IPS DF 4.7 (cell line): ENCODE measurements at regions not wholly inside any gene's neighbourhood (a gene's known extent, or its start where the extent isn't known, plus 50 kb on each side); places are given as distances from the start of the nearest gene placed in this dataset.
"Not testable (repeated sequence)": the region's sequence is repeated elsewhere in the genome, so short reads cannot be mapped to it uniquely, and the experiment has no call there.

Source experiments
- DNase-seq: peaks from one replicate; pipeline ENCODE4 v3.0.0-alpha.2; 2013; ENCODE audit warnings: low spot score; ENCODE audit errors: extremely low read depth

DNA sequence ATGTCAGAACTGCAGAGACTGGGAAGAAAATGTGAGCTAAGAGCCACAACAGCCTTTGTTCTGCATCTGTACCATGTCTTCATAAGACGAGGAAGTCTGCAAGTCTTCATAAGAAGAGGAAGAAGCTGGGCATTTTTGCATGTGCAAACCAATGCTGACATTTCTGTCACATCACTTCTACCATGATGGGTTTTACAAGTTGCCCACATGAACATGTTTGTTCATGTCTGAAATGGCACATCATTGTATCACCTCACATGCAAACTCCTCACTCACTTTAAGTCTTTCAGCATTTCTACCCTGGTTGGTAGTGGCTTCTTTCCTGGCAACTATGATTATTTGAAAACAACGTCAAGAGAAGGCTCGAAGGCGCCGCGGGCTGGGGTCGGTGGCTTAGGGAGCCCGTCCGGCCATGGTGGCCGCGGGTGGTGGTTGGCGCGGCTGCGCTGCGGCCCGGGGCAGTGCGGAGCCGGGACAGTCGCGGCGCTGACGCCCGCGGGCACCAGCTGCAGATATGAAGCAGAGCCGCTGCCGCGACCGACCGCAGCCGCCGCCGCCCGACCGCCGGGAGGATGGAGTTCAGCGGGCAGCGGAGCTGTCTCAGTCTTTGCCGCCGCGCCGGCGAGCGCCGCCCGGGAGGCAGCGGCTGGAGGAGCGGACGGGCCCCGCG lies 433.1 kb upstream of the WWC1 start:
- DNase-seq, result not testable (repeated sequence)

DNA sequence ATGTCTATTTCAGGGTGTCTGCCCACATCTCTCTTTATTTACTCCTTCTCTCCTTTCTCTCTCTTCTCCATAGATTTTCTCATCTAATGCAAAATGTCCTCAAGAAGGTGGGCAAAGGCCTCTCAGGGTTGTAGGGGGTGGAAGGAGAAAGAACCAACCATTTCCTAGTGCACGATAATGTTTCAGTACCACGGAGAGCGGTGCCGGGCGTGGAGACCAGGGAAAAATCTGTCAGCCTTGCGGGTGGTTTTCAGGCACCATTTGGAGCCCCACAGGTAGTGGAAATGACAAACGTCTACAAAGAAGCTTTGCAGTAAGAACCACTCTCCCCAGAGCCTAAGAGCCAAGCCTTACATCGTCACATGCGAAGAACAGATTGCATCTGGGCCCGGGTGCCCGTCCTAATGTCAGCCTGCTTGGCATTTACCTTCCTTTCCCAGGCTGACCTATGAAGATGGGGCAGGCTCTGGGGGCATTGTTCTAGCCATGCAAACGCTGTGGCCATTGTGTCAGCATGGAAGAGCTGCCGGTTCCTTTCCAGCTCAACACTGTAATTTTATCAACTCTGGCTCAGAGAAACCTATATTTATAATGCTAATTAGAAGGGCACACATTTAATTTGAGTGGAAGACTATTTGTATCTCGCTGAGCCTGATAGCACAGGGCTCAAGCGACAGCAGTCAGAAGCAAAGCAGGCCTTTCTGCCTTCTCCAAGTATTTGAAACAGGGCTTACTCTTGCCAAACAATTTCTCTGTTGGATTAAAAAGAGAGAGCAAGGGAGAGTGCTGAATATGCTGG lies 430.1 kb upstream of the WWC1 start:
- no peak for DNase-seq

DNA sequence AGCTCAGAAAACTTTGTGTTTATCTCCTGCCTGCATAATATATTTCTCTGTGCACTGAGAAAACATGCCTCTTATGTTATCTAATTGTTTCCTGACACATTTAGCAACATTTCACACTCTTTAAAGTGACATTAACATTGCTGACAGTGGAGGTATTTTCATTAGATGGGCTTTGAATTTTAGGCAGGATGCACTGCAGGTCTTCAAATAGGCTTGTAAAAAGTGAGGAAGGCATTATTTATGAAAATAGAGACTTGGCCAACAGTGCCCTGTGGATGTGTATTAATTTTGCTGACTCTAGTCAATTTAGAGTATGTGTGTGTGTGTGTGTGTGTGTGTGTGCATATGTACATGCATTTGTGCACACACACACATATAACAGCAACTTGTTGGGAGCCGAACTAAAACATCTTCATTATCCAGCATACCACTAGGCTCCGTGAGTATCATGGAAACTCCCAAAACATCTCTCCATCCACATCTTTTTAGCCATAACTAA lies 429.5 kb upstream of the WWC1 start:
- DNase-seq, result no peak

DNA sequence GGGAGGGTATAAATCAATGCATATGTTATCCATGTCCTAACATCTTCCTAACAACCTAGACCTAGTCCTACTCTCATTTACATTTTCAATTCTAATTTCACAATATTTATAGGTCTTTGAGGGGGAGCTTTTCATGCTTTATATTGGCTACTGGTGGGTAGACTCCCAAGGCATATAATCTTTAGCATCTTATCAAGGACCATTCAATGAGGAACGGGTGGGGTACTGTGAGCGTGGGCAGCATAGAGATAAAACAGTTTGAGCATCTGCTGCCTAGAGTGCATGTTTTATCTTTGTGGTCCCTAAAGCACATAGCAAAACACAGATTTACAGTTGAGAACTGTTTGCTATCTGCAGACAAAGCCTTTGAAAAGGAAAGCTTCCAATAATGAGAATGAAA lies 427.6 kb upstream of the WWC1 start:
- no peak for DNase-seq

DNA sequence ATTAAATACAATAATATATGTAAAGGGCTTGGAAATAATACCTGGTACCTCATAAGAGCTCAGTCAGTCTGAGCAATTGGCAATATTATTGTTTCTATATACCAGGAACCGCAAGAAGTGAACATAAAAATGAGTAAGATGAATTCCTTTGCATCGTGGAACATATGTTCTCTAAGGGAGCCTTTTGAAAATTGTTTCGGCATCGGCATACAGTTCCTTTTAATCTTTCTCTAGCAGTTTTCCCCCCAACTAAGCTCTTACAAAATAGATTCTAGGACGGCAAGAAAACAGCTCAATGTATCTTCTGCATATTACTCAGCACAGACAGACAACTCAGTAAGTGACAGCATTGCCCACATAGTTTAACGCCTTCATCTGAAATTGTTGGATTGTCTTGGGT lies 426.6 kb upstream of the WWC1 start:
- no peak for DNase-seq

DNA sequence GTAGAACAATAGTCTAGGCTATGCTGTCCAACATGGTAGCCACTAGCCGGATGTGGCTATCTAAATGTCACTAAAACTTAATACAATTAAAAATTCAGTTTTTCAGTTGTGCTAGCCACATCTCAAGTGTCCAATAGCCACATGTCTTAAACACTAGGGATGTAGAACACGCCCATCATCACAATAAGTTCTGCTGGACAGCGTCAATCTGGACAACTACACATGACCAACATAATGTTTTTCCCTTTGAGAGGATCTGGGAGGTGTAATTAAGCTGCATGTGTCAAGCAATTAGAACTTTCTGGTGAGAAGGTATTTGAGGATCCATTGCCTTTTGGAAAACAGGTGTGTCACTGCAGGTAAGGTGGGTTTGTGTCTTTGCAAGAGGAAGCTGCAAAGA lies 424.6 kb upstream of the WWC1 start:
- DNase-seq, result no peak

DNA sequence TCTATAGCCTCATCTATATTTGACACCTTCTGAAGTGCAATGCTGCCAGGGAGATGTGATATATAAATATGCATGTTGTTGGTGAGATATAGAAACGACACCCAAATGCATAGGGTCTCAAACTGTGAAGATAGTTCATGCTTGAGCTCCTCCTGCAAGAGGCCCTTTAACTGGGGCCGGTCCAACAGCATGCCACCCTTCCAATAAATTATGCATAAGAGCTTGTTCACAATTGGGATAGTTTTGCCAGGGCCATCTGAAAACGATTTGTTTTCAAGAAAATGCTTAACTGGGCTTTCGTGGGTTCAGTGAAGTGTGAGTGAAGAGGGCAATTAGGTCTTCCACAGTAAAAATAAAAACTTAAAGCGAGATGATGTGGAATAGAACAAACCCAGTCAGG lies 424.2 kb upstream of the WWC1 start:
- DNase-seq, result no peak

DNA sequence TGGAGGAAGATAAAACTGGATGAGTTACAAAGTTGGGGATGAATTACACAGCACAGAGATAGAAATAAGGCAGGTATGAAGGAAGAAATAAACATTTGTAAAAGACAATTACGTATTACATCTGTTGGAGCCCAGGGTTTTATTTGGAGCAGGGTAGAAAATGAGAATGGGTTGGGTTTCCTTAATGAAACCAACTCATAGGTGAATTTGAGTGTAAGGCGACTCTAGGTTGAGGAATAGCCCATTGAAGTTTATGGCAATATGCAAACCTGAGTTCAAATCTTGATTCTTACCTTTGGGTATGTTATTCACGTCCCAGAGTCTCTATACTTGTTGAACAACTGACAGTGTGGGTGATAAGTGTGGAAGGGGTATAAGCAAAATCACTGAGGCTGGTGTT lies 422.3 kb upstream of the WWC1 start:
- DNase-seq, result no peak

DNA sequence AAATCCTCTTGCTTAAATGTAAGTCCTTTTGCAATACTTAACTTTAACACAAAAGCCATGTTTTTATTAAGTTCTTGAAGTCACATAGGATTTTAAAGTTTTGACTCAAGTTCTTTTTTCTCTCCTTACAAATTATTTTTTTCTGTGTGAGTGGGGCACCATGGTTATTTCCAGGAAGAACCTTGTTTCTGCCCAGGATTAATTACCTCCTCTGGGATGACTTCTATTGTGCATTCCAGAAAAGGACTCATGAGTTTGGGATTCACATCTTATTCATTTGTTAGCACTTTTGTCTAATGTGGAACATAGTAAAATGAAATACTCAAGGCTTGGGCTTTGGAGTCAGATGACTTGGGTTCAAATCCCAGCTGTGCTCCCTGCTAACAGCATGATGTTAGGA lies 421.4 kb upstream of the WWC1 start:
- DNase-seq, result no peak

DNA sequence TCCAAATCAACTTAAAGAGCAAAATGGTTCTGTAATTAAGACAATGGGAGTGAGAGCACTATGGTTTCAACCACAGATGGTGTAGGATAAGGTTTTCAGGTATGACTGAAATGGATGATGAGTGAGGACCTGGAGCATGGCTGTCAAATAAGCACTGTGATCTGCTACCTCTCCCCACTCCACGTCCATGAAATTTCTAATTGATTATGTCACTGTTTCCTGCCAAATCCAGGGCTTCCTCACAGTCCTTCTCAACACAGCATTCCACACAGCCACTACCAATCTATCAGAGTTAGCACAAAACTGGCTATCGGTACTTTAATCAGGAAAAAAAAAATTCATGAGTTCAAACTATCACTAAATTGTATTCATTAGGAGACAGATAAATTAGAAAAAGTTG lies 420.4 kb upstream of the WWC1 start:
- no peak for DNase-seq

DNA sequence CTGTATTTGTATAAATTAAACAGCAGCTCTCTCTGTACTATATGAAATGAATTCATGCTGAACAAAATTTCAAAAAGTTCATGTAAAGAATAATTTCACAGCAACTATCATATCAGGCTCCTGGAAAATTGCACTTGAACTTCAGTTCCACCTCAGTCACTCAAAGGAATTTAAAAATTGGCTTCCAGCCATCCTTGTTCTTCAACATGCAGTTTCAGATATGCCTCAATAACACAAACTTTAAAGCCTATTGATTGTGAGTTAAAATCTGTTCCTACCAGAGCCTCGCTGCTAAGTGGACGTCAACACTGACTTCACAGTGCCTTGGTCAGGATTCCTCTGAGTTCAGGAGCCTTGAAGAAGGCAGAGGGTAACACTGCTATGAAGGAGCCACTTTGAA lies 418.7 kb upstream of the WWC1 start:
- no peak for DNase-seq

DNA sequence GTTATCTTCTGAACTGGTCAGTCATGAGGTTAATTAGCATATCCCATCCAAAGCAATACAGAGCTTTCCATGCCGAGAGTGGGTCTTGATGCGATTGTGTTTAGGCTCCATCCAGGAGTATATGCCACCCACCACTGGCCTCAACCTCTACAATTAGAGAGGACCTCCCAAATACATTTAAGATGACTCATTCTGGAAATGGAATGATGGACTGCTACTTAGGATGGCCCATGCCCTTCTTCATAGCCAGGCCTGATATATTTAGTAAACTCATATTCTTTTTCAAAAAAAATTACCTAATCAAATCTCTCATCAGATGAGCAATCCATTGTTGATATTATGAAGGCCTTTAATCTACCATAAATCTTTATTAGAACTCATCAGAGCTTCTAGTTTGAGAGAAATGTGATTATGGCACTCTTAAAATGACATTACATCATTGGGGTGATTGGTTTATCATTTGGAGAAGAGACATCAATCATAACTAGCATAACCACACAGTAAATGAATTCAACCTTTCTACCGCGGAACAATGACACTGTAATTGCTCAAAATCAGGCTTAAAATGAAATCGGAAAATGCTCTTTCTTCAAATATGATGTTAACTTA lies 414.2 kb upstream of the WWC1 start:
- DNase-seq, result no peak

DNA sequence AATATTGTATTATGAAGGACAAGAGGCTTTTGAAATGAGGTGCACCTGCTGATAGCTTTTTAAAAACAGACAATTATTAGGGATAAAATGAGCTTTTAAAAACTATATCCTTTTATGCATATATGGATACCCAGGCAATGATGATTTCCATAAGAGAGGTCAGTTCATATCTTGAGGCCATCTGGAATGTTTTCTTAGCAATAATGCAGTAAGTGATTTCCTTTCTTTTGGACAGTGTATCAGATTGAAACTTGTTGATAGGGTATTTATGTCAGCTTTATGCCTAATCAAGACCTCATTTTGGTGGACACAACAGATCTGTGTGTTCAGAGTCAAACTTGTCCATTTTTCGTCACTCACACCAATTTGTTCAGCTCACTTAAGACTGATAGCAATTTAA lies 413.5 kb upstream of the WWC1 start:
- no peak for DNase-seq

DNA sequence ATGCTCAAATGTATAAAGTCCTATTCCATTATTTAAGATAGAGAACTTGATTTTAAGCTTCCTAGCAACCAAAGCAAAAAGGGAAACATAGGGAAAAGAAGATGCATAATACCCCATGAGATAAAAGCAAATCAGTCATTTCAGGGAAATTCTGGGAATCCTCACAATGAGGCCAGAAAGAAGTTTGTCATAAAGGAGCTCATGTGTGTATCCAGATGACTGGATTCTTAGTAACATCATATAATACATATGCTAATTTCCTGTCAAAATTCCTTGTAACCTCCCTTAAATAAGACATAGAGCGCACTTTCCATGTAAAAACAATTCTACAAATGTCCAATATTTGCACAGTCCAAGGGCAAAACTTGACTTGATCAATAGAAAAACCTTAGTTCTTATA lies 411.0 kb upstream of the WWC1 start:
- no peak for DNase-seq

DNA sequence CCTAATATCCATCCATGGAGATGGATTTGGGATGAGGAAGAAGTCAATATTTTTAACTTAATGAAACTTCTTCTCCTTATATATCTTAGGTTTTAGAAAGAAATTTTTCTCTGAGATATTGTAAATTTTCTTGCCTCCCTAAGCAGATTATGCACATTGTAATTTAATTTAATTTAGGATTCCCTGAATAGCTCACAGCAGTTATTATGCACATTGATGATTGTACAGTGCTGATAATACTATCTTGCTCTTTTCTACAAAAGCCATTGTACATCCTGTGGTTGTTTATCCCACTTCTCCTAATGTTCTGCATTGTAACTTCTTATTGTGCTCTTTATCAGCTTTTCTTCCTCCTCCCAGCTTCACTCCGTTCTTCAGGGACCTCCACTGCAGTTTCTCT lies 410.4 kb upstream of the WWC1 start:
- no peak for DNase-seq

DNA sequence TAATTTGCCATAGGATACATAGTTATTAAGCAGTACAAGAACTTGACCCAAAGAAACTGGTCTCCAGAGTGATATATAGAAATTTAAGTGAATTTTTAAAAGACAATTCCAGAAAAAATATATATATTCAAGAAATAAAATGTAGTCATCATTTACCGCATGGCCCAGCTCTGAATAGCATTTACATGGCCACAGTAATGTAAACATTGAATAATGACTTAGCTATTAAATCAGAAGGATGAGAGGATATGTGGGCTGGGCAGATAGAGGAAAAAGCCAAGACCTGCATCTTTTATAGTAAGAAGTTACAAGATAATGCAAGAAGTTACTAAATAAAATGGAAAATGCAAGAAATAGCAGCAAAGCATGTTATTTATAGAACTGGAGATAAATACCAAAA lies 405.2 kb upstream of the WWC1 start:
- DNase-seq, result no peak

DNA sequence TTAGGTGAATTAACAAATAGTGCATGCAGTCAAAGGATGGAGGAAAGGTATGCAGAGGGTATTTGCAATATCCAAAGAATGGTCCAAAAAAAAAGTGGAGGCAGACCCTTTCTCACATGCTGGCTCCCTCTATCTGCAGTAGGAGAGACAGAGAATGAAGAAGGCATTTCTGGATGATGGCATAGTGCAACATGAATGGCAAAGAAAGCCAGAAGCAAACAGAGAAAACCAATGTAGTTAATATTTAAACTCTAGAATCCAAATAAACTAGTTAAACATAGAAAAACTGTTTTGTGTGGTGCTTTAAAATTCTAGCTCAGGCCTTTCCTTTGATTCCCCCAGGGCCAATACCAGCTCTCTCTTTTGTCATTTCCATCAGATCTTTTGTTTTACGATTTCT lies 403.1 kb upstream of the WWC1 start:
- no peak for DNase-seq

DNA sequence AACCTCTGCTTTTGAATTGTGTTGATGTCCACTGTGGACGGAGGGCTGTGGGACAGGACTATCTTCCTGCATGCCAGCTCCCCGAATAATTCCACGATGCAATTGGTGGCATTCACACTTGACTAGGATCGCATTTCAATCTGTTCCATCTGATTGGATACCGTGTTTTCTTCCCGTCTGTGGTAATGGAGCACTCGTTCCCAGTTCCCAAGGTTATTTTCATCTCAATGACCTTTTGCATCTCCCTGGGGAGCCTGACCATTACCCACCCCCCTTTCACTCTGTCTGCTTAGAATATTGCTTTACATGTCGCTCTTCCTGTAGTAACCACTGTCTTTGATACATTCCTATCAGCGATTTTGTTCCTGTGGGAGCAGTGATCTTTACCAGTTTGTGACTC lies 402.2 kb upstream of the WWC1 start:
- DNase-seq, result no peak

DNA sequence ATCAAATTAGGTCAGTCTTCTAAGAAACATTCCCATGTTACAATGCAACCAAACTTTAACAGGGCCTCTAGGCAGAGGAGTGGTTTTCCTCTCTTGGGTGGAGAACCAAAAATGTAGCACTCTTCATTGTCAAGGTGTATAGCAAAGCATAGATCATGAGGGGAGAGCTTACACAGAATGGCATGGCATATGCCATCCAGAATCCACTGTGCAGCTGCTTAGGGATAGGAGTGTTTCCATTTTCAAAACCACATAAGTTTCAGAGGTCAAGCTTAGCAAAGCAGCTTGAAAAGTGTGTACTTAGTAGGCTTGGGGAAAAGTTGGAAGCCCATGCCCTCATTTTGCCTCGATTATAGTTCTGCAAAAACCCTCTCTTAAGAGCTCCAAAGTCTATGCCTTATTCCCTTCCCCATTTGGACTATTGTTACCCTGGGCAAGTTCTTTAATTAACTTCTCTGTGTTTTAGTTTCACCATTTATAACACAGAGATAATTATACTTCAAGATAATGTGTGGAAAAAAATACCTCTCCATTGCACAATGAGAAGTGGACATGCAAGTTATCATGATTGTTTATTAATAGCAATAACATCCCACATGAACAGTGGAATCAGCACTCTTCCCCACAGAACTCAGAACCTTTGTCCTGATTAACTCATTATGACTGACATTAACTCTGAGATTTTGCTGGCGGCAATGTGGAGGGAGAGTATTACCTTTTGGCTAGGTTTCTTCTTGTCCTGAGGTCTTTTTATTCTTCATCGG lies 398.9 kb upstream of the WWC1 start:
- no peak for DNase-seq

DNA sequence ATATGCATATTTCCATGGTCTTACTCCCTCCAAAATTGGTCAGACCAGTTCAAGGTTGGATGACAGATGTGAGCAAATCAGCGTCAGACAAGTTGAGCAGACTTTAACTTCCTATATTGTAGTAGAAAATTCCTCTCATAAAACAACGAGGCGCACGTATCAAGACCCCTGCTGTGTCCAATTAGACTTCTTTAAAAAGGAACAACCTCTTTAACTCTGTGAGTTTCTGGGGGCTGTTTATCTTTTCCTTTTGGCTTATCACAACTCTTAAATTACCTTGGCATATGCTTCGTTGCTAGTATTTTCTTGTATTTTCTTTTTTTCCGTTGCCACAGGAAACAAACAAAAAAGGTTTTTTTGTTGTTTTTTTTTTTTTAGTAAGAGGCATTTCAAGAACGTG lies 398.2 kb upstream of the WWC1 start:
- DNase-seq, result no peak

DNA sequence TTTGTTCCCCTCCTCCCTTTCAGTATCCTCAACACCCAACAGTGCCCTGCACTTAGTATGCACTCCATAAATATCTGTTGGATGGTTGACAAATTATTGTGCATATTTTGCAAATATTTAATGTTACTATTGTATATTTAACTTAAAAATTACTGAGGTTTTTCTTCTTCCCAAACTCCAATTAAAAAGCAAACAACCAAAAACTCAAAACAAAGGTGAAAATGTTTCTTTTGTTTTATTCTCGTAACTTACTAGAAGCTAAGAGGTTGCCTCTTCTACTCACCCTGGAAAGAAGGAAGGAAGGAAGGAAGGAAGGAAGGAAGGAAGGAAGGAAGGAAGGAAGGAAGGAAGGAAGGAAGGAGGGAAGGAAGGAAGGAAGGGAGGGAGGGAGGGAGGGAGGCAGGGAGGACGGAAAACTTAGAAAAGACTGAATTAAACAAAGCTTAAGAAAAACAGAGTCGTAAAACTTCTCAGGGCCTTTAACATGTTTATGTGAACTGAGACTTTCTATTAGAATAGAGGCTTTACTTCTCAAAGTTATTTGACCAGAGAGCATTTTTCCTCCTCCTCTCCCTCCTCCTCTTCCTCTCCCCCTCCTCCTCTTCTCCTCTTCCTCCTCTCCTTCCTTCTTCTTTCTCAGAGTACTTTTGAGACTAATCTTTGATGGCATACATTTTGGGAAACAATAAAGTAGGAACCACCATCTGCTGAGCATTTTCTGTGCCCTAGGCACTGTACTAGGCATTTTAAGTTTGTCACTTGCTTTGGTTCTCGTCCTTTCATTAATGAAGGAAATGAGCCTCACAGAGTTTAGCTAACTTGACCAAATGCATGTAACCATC lies 396.6 kb upstream of the WWC1 start:
- DNase-seq, result no peak
